Germinal center (tissue), 1 donor: ENCODE measurements at regions not wholly inside any gene's neighbourhood (a gene's known extent, or its start where the extent isn't known, plus 50 kb on each side); places are given as distances from the start of the nearest gene placed in this dataset.

ENCODE experiments used
- DNase-seq: peaks from one replicate; pipeline ENCODE4 v3.0.0; 2012; ENCODE audit warnings: mixed read lengths, low spot score

GRCh38 chr9:106616851-106617345, 246.1 kb upstream of the ZNF462 start:
- no peak for DNase-seq

DNA sequence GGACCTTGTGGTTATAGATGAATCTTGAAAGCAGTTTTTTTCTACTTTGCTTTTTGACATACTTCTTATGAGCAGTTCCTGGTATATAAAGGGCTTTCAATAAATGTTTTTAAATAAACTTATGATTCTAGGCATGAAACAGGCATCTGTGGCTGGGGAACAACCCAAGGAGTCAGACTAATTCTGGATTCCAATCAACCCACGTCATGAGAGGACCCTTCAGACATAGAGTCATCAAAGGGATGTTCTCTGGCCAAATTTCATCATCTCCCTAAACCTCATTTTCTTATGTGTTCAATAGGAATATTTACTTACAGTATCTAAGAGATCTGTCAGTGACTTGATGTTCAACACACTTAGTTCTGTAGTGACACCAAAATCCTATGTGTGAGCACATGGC, 243.8 kb upstream of the ZNF462 start:
- DNase-seq = no peak

DNA sequence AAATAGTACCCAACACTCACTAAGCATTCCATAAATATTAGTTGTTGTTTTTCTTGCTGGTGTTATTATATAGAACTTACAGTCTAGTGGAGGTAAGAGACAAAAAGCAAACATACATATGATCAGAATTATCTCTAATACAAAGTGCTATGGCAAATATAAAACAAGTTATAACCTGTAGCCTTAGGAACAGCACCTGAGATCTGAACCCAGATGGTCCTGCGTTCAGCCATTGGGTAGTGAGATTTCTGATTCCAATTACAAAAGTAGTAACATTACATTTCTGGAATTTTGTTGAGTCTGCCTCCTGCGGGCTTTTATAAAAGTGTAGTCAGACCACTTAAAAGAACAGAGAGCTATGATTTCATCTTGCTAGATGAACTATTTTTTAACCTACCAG, 242.9 kb upstream of the ZNF462 start:
- DNase-seq = no peak

GRCh38 chr9:106620866-106621265, 242.1 kb upstream of the ZNF462 start:
- no peak for DNase-seq

GRCh38 chr9:106621313-106622163, 241.4 kb upstream of the ZNF462 start:
- no peak for DNase-seq

GRCh38 chr9:106622164-106622487, 240.8 kb upstream of the ZNF462 start:
- no peak for DNase-seq

DNA sequence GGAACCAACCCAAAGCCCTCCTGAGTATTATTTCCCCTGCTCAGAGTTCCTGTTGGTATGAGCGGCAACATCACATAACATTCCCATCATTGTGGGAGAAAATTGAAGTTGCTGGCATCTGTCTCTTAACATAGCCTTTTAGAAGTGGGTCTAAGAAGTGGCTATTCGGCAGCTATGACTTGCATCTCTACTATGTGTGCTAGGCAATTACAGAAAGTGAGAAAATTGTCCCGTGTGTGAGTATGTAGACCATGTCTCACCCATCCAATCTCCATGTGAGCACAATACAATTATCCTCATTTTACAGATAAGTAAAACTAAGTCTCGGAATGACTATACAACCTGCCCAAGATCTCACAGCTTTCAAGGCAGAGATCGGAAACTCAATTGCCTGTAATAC, 239.4 kb upstream of the ZNF462 start:
- DNase-seq = no peak

DNA sequence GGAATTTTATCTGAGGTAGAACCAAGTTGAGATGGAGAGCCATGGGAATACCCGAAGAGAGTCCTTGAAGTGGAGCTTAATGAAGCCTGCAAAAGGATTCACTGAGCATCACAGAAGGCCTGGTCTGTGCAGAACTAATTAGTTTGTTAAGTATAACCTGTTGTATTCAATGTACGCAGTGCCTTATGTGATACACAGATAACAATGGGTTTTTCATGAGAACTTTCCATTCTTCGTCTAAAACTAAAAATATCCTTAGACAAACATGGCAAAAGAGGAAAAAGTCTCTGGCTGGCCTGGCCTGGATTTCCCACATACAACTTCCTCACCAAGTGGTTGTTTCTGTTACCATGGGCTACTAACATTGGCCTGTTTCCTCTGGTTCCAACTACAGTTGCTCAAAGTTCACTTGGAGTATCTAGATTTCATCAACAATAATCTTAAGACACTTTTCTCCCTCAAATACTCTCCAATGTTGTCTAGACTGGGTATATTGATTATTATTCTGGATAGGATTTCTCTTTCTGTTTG, 237.6 kb upstream of the ZNF462 start:
- no peak for DNase-seq

- DNase-seq = no peak
These were observed 236.0 kb upstream of the ZNF462 start for GRCh38 chr9:106626936-106627335.

- no peak for DNase-seq
These were observed 230.3 kb upstream of the ZNF462 start for GRCh38 chr9:106632621-106633020.

DNA sequence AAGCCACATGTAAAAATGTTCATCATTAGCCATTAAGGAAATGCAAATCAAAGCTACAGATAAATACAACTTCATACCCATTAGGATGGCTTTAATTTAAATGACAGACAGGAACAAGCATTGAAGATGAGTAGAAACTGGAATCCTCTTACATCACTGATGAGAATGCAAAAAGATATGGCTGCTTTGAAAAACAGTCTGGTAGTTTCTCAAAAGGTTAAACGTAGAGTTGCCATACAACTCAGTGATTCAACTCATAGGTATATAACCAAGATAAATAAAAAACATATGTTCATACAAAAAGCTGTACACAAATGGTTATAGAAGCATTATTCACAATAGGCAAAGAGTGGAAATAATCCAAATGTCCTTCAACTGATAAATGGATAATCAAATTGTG, 228.8 kb upstream of the ZNF462 start:
- DNase-seq = no peak

- no peak for DNase-seq
These were observed 228.3 kb upstream of the ZNF462 start for GRCh38 chr9:106634641-106635040.

GRCh38 chr9:106637486-106637885, 225.5 kb upstream of the ZNF462 start:
- no peak for DNase-seq

DNA sequence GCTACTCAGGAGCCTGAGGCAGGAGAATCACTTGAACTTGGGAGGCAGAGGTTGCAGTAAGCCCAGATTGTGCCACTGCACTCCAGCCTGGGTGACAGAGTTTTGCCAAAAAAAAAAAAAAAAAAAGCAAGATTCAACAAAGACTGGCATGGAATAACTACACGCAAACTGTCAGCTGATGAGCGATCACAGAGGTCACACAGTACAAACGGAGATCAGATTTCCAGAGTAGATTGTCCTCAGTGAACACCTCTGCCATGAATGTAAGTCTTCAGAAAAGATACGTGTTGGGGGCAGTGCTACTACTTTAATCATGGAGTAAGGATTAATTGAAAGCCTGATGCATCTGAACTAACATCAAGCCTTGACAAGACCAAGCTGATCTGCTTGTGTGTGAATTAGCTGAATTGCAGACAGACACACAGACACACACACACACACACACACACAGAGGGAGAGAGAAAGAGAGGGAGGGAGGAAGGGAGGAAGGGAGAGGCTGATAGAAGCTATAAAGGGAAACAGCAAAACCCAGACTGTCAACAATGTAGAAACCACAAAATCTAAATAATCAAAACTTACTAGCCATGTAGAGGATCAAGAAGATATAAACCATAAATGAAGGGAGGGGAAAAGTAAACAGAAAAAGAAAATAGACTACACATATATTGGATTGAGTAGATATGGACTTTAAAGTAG, 222.9 kb upstream of the ZNF462 start:
- DNase-seq = no peak

DNA sequence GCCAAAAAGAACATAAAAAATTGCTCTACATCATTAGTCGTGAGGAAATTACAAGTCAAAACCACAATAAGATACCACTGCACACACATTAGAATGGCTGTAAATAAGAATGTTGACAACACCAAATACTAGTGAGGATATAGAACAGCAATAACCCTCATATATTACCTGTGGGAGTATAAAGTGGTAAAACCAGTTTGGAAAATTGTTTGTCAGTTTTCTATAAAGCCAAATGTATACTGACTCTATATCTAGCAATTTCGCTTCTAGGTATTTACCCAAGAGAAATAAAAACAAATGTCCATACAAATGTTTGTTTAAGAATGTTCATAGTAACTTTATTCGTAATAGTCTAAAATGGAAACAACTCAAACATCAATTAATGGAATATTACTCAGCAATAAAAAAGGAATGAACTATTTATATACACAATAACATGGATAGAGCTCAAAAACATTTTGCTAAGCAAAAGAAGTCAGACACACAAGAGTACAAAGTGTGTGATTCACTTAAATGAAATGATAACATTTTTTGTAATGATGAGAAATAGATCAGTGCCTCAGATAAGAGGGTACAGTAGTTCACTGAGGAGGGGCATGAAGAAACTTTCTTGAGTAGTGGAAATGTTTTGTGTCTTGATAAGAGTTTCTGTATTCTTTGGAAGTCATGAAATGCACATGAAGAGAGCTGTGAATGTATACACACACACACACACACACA, 219.6 kb upstream of the ZNF462 start:
- DNase-seq = no peak

DNA sequence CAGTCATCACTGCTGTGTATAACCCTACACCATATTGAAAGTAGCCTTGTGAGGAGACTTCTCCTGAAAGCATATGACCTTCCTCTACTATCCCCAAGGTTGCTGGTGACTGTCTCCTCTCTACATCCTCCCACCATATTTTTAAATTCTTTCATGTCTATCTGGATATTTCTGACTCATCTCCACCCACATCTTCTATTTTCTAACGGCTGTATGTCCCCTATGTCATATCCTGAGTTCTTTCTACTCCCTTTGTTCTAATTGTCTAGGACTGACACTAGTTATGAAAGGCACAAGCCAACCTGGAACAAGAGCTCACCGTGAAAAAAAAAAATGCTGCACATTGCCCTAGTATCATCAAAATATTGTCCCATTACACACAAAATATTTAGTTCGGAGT, 218.3 kb upstream of the ZNF462 start:
- no peak for DNase-seq

DNA sequence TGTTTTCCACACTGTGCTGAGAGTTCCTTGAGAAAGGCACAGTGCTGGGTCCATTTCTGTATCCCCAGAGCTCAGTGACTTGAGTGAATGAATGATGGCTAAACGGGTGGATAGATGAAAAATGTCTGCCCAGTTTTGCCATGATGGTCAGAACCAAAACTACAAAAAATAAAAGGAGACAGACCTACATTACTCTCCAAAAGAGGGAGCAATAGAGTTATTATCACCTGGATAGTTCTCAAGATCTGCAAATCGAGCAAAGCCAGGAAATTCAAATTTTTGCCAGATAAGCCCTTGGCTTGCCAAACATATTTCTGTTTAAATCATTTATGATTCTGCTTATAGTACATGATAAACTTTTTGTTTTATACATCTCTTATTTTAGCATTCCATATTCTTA, 214.2 kb upstream of the ZNF462 start:
- no peak for DNase-seq

DNA sequence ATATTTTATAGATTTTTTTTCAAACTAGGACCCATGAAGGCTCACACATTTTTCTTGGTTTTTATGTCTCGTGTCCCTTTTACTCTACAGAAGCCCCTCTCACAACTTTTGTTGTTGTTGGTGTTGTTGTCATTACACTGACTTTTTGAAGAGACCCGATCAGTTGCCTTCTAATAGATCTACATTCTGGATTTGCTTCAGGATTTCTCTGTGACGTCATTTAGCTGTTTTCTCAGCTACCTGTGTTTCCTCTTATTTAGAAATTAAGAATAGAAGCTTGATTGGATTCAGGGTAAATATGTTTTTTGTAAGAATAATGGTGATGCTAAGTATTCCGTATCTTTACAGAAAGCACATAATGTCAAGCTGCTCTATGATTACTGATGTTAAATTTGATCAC, 213.3 kb upstream of the ZNF462 start:
- DNase-seq = no peak

DNA sequence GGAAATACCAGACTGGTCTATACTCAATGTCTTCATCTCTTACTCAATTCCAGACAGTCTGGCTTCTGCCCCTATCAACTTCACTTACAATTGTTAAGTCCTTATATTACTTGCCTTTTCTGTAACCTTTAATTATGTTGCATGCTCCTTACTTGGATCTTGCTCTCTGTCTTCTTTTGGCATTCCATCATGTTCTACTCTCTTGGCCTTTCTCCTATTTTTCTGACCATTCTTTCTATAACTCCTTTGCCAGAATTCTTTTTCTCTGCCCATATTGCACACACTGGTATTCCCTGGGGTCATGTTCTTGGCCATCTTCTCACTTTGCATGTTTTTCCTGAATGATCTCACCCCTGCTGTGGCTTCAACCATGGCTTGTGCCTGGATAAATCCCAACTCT, 209.8 kb upstream of the ZNF462 start:
- no peak for DNase-seq

- no peak for DNase-seq
These were observed 207.0 kb upstream of the ZNF462 start for GRCh38 chr9:106655966-106656365.

- DNase-seq = no peak
These were observed 205.0 kb upstream of the ZNF462 start for GRCh38 chr9:106657926-106658325.

GRCh38 chr9:106668534-106668933, 194.4 kb upstream of the ZNF462 start:
- no peak for DNase-seq

DNA sequence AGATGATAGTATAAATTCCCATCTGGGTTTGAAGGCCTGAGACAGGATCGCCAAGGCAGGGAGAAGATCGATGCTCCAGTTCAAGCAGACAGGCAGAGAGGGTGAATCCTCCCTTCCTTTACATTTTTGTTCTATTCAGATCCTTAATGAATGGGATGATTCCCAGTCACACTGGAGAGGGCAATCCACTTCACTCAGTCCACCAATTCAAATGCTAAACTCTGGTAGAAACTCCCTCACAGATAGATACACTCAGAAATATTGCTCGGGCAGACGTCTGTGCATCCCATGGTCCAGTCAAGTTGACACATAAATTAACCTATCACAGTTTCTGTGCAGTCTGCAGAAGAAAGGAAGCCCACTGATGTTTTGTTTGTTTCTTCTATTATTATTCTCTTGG, 193.1 kb upstream of the ZNF462 start:
- no peak for DNase-seq
